A549 (cell line): ENCODE measurements at regions not wholly inside any gene's neighbourhood (a gene's known extent, or its start where the extent isn't known, plus 50 kb on each side); places are given as distances from the start of the nearest gene placed in this dataset.

Experiments used
- CHD2 ChIP-seq: fragments of 150-350 bp; IDR thresholded peaks from 2 replicates; pipeline ENCODE4 v1.6.1; 2014; ENCODE audit warnings: low read length; ENCODE audit not compliant: partially characterized antibody
- JUN ChIP-seq, 2 experiments: fragments of >200 bp; sonication (Bioruptor Twin); formaldehyde crosslinking; IDR thresholded peaks; 2 replicates in 1 of 2; 3 replicates in 1 of 2; pipeline ENCODE4 v1.6.1; 2016 to 2017
- MAFK ChIP-seq: fragments of 450-650 bp; IDR thresholded peaks from 2 replicates; pipeline ENCODE4 v1.6.1; 2014; ENCODE audit not compliant: partially characterized antibody
- MAZ ChIP-seq: fragments of 150-350 bp; IDR thresholded peaks from 2 replicates; pipeline ENCODE4 v1.6.1; 2014; ENCODE audit warnings: antibody characterized with exemption, low read depth, low read length, borderline replicate concordance
- POLR2A ChIP-seq: IDR thresholded peaks from 2 replicates; pipeline ENCODE4 v1.6.1; 2012; ENCODE audit warnings: mild to moderate bottlenecking, low read length
- RCOR1 ChIP-seq: fragments of 150-350 bp; IDR thresholded peaks from 2 replicates; pipeline ENCODE4 v1.6.1; 2014; ENCODE audit warnings: antibody characterized with exemption, low read length, low read depth
- TF ChIP-seq, protein P1 (sequence below): fragments of >200 bp; sonication (Bioruptor Twin); formaldehyde crosslinking; IDR thresholded peaks from 3 replicates; pipeline ENCODE4 v1.5.1; 2016
- TF ChIP-seq, protein P2 (sequence below): fragments of 200-600 bp; sonication (generic); IDR thresholded peaks from 2 replicates; pipeline ENCODE4 v1.6.1; 2016; ENCODE audit warnings: antibody characterized with exemption, mild to moderate bottlenecking, moderate library complexity
- TF ChIP-seq, protein P3 (sequence below): fragments of >200 bp; sonication (Bioruptor Twin); formaldehyde crosslinking; IDR thresholded peaks from 2 replicates; pipeline ENCODE4 v1.6.1; 2016
- TF ChIP-seq, protein P4 (sequence below): fragments of 250-450 bp; sonication (Bioruptor Pico); IDR thresholded peaks from 2 replicates; pipeline ENCODE4 v1.5.0; 2021; ENCODE audit warnings: mild to moderate bottlenecking, moderate library complexity, borderline replicate concordance
- TF ChIP-seq, protein P5 (sequence below): IDR thresholded peaks from 2 replicates; pipeline ENCODE4 v1.6.1; 2012
- TF ChIP-seq, protein P6 (sequence below): fragments of 150-350 bp; IDR thresholded peaks from 2 replicates; pipeline ENCODE4 v1.6.1; 2014; ENCODE audit warnings: low read depth, mild to moderate bottlenecking, low read length

DNA sequence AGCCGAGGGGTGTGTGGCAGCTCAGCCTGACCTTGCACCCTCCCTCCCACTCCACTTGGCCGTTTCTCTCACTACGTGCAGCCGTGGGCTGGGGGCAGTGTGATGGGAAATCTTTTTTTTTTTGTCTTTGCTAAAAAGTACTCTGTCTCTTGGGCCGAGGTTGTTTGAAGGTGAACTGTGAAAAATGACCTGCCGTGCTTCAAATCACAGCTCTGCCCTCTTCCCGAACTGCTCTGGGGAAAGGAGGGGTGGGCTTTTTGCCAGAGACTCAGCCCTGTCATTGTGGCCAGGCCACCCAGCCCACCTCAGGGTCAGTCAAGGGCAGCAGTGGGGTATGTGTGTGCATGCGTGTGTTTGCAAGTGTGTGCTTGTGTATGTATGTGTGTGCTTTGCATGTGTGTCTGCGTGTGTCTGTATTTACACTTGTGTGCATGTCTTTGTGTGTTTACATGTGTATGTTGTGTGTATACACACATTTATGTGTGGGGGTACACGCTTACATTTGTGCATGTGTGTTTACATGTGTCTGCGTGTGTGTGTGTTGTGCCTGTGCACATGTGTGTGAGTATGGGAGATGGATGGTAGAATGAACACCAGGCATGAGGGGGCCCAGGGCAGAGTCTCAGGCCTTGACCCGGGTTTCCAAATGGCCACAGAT is 61.3 kb upstream of the HAAO start:
- TF ChIP-seq, protein P1, sequence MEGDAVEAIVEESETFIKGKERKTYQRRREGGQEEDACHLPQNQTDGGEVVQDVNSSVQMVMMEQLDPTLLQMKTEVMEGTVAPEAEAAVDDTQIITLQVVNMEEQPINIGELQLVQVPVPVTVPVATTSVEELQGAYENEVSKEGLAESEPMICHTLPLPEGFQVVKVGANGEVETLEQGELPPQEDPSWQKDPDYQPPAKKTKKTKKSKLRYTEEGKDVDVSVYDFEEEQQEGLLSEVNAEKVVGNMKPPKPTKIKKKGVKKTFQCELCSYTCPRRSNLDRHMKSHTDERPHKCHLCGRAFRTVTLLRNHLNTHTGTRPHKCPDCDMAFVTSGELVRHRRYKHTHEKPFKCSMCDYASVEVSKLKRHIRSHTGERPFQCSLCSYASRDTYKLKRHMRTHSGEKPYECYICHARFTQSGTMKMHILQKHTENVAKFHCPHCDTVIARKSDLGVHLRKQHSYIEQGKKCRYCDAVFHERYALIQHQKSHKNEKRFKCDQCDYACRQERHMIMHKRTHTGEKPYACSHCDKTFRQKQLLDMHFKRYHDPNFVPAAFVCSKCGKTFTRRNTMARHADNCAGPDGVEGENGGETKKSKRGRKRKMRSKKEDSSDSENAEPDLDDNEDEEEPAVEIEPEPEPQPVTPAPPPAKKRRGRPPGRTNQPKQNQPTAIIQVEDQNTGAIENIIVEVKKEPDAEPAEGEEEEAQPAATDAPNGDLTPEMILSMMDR: no peak
- no peak for TF ChIP-seq POLR2A
- TF ChIP-seq CHD2: no peak
- no peak for TF ChIP-seq MAZ
- TF ChIP-seq, protein P2, sequence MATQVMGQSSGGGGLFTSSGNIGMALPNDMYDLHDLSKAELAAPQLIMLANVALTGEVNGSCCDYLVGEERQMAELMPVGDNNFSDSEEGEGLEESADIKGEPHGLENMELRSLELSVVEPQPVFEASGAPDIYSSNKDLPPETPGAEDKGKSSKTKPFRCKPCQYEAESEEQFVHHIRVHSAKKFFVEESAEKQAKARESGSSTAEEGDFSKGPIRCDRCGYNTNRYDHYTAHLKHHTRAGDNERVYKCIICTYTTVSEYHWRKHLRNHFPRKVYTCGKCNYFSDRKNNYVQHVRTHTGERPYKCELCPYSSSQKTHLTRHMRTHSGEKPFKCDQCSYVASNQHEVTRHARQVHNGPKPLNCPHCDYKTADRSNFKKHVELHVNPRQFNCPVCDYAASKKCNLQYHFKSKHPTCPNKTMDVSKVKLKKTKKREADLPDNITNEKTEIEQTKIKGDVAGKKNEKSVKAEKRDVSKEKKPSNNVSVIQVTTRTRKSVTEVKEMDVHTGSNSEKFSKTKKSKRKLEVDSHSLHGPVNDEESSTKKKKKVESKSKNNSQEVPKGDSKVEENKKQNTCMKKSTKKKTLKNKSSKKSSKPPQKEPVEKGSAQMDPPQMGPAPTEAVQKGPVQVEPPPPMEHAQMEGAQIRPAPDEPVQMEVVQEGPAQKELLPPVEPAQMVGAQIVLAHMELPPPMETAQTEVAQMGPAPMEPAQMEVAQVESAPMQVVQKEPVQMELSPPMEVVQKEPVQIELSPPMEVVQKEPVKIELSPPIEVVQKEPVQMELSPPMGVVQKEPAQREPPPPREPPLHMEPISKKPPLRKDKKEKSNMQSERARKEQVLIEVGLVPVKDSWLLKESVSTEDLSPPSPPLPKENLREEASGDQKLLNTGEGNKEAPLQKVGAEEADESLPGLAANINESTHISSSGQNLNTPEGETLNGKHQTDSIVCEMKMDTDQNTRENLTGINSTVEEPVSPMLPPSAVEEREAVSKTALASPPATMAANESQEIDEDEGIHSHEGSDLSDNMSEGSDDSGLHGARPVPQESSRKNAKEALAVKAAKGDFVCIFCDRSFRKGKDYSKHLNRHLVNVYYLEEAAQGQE: no peak
- TF ChIP-seq, protein P3, sequence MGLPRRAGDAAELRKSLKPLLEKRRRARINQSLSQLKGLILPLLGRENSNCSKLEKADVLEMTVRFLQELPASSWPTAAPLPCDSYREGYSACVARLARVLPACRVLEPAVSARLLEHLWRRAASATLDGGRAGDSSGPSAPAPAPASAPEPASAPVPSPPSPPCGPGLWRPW: no peak
- TF ChIP-seq MAFK: no peak
- TF ChIP-seq RCOR1: no peak
- TF ChIP-seq, protein P4, sequence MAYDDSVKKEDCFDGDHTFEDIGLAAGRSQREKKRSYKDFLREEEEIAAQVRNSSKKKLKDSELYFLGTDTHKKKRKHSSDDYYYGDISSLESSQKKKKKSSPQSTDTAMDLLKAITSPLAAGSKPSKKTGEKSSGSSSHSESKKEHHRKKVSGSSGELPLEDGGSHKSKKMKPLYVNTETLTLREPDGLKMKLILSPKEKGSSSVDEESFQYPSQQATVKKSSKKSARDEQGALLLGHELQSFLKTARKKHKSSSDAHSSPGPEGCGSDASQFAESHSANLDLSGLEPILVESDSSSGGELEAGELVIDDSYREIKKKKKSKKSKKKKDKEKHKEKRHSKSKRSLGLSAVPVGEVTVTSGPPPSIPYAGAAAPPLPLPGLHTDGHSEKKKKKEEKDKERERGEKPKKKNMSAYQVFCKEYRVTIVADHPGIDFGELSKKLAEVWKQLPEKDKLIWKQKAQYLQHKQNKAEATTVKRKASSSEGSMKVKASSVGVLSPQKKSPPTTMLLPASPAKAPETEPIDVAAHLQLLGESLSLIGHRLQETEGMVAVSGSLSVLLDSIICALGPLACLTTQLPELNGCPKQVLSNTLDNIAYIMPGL (CRISPR knock-in tag): no peak
- TF ChIP-seq JUN (IDR thresholded peaks at IDR 0.05): no peak
- TF ChIP-seq, protein P5, sequence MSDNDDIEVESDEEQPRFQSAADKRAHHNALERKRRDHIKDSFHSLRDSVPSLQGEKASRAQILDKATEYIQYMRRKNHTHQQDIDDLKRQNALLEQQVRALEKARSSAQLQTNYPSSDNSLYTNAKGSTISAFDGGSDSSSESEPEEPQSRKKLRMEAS: no peak
- TF ChIP-seq, protein P6, sequence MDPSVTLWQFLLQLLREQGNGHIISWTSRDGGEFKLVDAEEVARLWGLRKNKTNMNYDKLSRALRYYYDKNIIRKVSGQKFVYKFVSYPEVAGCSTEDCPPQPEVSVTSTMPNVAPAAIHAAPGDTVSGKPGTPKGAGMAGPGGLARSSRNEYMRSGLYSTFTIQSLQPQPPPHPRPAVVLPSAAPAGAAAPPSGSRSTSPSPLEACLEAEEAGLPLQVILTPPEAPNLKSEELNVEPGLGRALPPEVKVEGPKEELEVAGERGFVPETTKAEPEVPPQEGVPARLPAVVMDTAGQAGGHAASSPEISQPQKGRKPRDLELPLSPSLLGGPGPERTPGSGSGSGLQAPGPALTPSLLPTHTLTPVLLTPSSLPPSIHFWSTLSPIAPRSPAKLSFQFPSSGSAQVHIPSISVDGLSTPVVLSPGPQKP: no peak
